Spleen (tissue), 7 donors: ENCODE measurements at regions not wholly inside any gene's neighbourhood (a gene's known extent, or its start where the extent isn't known, plus 50 kb on each side); places are given as distances from the start of the nearest gene placed in this dataset.

Experiments
- CTCF ChIP-seq, 11 experiments: fragments of 200-600 bp in 7 of 11; fragments of 450-650 bp in 4 of 11; sonication (generic) in 4 of 11; IDR thresholded peaks in 8 of 11; conservative IDR thresholded peaks in 3 of 11; 1 replicate in 7 of 11; 2 replicates in 4 of 11; pipeline versions ENCODE4 v1.4.0 to v1.8.0; 2016 to 2021; ENCODE audit warnings: antibody characterized with exemption in 11 of 11, inconsistent platforms in 4 of 11, mild to moderate bottlenecking in 1 of 11
- POLR2AphosphoS5 ChIP-seq, 3 donors: sonication (generic); formaldehyde crosslinking; IDR thresholded peaks; one replicate each; pipeline ENCODE4 v1.5.1; 2017; ENCODE audit warnings: antibody characterized with exemption in 3 of 3
- donor health status: DM: no; HTN: no; CAD: no; lungs with moderate emphysema.
- donor health status: DM: no; HTN: no; CAD: no.
- donor health status: DM: no; HTN: no; CAD: no.

GRCh38 chr7:97630116-97630515, 101.8 kb upstream of the TAC1 start:
- TF ChIP-seq CTCF (IDR thresholded peaks at IDR 0.05 in 8 of 11, conservative IDR thresholded peaks at IDR 0.05 in 3 of 11), result no peak
- TF ChIP-seq POLR2AphosphoS5 (IDR thresholded peaks at IDR 0.05), result no peak
